NCI-H2029 (cell line): ENCODE measurements at regions not wholly inside any gene's neighbourhood (a gene's known extent, or its start where the extent isn't known, plus 50 kb on each side); places are given as distances from the start of the nearest gene placed in this dataset.

Experiments
- DNase-seq: peaks from one replicate; lab custom pipeline; 2025; lab: John Stamatoyannopoulos, UW

GRCh38 chr2:215597577-215597976 is 161.7 kb upstream of the FN1 start:
- no peak for DNase-seq

DNA sequence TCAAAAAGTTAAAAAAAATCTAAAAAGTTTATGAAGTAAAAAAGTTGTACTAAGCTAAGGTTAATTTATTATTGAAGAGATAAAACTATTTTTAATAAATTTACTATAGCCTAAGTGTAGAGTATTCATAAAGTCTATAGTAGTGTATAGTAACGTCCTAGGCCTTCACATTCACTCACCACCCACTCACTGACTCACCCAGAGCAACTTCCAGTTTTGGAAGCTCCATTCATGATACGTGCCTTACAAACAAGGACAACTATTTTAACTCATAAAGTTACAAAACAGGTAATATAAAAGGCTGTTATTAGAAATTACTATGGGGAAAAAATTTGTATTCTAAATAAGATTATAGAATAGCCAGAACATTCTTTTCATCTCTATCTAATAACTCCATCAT is 158.9 kb upstream of the FN1 start:
- no peak for DNase-seq

DNA sequence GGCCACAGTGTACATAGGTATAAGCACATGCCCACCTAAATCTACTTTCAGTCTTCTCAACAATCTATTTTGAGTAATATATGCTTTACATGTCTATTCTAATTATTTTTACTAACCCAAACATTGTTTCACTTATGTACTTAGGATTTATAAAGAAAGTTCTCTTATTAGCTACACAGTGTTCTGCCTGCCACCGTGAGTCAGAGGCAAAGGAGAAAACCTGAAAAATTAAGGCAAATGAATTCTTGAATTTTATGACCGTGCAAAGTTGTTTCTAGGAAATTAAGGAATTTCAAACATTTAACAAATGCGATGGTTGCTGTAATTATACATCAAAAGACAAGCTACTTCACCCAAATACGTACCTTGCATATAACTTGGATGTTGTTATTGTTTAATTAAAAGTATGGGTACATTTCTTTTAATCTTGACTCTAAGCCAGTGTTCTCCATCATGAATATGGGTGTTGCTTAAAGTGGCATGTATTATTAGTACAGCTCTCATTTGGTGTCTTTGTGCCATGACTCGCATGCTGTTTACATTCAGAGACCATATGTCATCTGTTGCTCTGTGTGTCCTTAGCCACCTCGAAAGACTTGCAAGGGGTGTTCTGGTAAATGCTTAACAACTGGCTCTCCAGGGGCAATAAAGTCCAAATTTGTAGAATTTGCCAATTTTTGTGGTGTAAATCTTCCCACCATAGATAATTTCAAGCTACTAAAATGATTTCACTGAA is 154.3 kb upstream of the FN1 start:
- DNase-seq, result no peak

DNA sequence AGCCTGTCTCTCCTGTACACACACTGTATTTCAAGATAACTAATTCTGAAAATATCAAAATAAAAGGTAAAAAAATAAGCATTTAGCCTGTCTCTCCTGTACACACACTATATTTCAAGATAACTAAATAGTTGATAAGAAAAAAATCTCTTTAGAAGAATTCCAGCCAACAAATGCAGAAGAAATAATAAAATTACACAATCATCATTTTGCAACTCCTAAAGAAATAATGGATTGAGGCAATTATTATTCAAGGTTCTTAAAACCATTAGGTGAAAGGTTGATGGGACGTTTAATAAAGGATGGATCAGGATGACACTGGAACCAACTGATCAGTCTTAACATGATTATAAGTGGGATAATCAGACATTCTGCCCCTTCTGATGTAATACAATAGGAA is 148.0 kb upstream of the FN1 start:
- no peak for DNase-seq

DNA sequence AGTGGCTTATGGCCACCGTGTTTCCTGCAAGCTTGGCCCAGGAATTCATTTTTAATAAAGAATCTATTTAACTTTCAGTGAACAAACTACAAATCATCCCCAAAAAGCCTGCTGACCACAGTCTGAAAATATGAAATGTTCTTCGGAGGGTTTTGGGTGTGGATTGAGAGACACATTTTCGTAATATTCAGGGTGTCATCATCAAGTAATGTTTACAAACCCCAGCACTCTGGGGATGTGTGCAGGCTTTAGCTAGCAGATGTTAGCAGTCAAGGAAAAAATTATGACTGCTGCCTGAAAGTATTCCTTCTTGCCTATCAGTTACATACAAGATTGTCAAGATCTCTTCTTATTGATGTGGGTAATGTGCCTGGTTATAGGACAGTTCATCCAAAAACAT is 143.9 kb upstream of the FN1 start:
- DNase-seq, result no peak

DNA sequence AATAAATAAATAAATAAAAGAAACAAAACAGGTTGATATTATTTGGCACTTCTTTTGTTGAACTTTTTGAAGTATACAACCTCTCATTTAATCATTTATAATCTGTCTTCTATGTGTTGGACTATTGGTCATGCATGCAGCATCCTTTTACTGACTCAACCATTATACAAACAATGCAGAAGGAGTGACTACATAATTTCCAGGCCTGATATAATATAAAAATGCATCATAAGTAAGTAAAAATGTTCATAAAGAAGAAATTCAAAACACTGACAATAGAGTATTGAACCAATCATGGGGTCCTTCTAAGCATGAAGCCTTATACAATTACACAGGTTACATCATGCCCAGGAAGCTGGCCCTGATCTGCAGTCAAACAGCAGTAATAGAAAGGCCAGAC is 141.5 kb upstream of the FN1 start:
- no peak for DNase-seq

DNA sequence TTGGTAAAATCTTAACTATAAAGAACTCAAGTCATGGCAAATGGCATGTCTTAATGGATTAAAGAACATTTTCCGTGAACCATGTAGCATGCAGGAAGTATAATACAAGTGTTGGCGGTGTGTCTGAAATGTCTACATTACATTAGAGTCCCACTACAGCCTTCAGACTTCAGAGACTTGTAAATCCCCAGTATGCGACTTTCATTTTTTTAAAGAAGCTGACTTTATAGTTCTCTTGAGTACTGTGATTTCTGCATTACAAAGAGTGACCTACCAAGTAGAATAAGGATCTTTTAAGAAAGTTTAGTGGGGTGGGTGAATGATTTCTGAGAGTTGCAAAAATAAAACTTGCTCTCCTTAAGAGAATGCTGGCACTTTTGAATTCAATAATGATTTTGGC is 140.7 kb upstream of the FN1 start:
- DNase-seq, result no peak

- no peak for DNase-seq
Observed at GRCh38 chr2:215573496-215573895, 137.6 kb upstream of the FN1 start.

GRCh38 chr2:215572341-215572848 is 136.5 kb upstream of the FN1 start:
- DNase-seq, result no peak

- no peak for DNase-seq
Observed at GRCh38 chr2:215571689-215572088, 135.8 kb upstream of the FN1 start.

DNA sequence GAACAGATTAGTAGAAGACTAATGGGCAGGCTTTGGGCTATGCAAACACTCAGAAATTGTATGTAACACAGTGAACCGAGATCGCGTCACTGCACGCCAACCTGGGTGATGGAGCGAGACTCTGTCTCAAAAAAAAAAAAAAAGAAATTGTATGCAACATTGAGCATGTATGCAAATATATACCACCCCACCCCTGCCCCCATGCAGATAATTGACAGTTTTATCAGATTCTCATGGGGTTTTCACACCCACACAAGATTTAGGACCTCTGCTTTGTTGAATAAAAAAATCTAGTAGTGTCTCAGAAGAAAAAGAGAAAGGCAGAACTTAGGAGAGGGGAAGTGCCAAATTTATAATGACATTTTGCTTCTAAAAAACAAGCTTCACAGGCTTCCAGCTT is 131.6 kb upstream of the FN1 start:
- no peak for DNase-seq

DNA sequence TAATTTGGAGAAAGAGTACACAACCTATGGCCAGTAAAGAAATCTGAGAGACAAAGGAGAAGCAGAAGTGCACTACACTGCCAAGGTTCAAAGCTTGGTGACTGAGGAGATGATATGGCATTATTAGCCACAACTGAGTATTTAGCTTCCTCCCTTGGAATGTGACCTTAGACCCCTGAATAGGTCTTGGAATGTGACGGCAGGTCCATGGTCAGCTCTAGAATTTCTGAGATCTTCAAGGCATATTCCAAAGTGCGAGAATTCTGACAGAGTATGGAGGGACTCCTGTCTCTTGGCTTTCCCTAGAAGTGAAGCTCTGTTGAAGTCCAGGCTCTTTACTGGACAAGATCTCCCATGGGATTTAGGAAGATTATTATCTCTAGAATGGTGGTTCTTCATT is 130.0 kb upstream of the FN1 start:
- no peak for DNase-seq

- DNase-seq, result no peak
Observed at GRCh38 chr2:215557701-215558100, 121.8 kb upstream of the FN1 start.

GRCh38 chr2:215556979-215557378 is 121.1 kb upstream of the FN1 start:
- no peak for DNase-seq

- no peak for DNase-seq
Observed at GRCh38 chr2:215554689-215555498, 119.0 kb upstream of the FN1 start.

DNA sequence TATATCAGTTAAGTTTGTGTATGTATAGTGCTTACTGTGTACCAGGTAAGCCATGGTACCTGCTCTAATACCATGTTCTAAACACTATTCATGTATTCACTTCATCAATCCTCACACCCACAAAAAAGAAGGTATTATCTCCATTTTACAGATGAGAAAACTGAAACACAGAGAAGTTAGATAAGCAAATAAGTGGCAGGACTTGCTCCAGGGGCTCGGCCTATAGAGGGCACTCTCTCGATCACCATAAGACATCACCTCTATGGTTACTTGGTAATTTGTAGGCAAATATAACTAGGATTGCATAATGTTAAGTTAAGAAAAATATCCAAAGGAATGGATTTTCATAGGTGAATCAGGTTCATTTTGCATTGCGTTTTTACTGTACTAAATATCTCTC is 118.1 kb upstream of the FN1 start:
- DNase-seq, result no peak

DNA sequence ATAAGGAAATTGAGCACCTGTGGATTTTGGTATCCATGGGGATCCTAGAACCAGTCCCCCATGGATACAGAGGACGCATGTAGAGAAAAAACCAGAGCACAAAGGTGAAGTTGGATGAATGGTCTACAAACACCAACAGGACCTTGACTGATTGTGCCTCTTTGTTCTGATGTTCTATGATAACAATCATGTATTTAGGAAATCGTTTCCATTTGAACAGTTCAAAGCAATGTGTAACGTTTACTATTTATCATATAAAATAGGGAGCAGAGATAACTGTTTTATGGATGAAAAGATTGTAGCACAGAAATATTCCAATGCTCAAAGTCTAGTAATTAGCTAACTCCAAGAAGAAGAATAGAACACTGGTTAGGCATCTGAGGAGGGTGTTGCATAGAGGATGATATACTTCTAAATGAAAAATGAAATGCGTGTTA is 116.3 kb upstream of the FN1 start:
- no peak for DNase-seq

- no peak for DNase-seq
Observed at GRCh38 chr2:215550331-215550730, 114.5 kb upstream of the FN1 start.

GRCh38 chr2:215548714-215549113 is 112.8 kb upstream of the FN1 start:
- no peak for DNase-seq

DNA sequence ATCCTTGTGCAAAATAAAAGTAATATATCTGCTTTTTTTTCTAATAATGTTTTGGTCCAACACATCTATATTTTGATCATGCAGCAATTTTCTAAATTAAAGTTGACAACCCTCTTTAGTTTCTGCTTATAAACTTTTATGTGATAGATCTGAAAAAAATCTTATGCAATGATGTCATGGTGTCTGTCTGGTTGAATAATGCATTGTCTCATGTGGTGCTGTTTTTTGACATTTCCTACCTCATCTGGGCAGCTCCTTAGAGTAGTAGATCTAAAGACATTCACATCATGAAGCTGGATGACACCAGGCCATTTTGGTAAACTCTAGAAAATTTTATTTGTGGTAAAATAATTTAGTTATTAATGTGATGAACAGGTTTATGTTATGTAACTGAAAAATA is 106.8 kb upstream of the FN1 start:
- DNase-seq, result no peak

GRCh38 chr2:215540658-215541057 is 104.8 kb upstream of the FN1 start:
- no peak for DNase-seq

GRCh38 chr2:215537611-215538010 is 101.7 kb upstream of the FN1 start:
- no peak for DNase-seq

GRCh38 chr2:215536510-215536909 is 100.6 kb upstream of the FN1 start:
- DNase-seq, result no peak
